H1 (cell line): ENCODE measurements at regions not wholly inside any gene's neighbourhood (a gene's known extent, or its start where the extent isn't known, plus 50 kb on each side); places are given as distances from the start of the nearest gene placed in this dataset.

Experiments
- BACH1 ChIP-seq: IDR thresholded peaks from 2 replicates; pipeline ENCODE4 v1.6.1; 2012; ENCODE audit warnings: low read length, improper control_type of control experiment
- CBX8 ChIP-seq: fragments of 300-800, 300-1000 bp; sonication (generic); IDR thresholded peaks from 2 replicates; pipeline ENCODE4 v1.7.1; 2016; ENCODE audit warnings: low read depth, low read length, borderline replicate concordance
- CEBPB ChIP-seq: IDR thresholded peaks from 2 replicates; pipeline ENCODE4 v1.6.1; 2012; ENCODE audit warnings: low read depth, low read length
- CHD1 ChIP-seq: IDR thresholded peaks from 2 replicates; pipeline ENCODE4 v1.6.1; 2012; ENCODE audit warnings: low read depth, low read length, improper control_type of control experiment
- EP300 ChIP-seq, 2 experiments: IDR thresholded peaks; 1 replicate in 1 of 2; 2 replicates in 1 of 2; pipeline ENCODE4 v1.6.1; 2011 to 2012; ENCODE audit warnings: low read depth in 2 of 2, low read length in 2 of 2, mild to moderate bottlenecking in 2 of 2, borderline replicate concordance in 1 of 2, inconsistent platforms in 1 of 2, moderate library complexity in 1 of 2
- FOSL1 ChIP-seq: IDR thresholded peaks from 2 replicates; pipeline ENCODE4 v1.6.1; 2011; ENCODE audit warnings: mild to moderate bottlenecking, low read depth, low read length, moderate library complexity; ENCODE audit not compliant: insufficient read depth
- HDAC2 ChIP-seq, 2 experiments: fragments of 300-600 bp in 1 of 2; sonication (generic) in 1 of 2; IDR thresholded peaks; 2 replicates each; pipeline ENCODE4 v1.6.1; 2011 to 2012; ENCODE audit warnings: low read depth in 2 of 2, low read length in 2 of 2, mild to moderate bottlenecking in 2 of 2, moderate library complexity in 2 of 2, borderline replicate concordance in 1 of 2, inconsistent platforms in 1 of 2
- JUN ChIP-seq: IDR thresholded peaks from 2 replicates; pipeline ENCODE4 v1.6.1; 2011; ENCODE audit warnings: low read depth, mild to moderate bottlenecking, improper control_type of control experiment, low read length
- KDM5A ChIP-seq: fragments of 200-600 bp; IDR thresholded peaks from 2 replicates; pipeline ENCODE4 v1.7.1; 2012; ENCODE audit warnings: mild to moderate bottlenecking, low read length, inconsistent platforms, mixed read lengths
- POLR2A ChIP-seq, 2 experiments: IDR thresholded peaks; 1 replicate in 1 of 2; 2 replicates in 1 of 2; pipeline ENCODE4 v1.6.1; 2011; ENCODE audit warnings: low read depth in 2 of 2, low read length in 2 of 2, mild to moderate bottlenecking in 2 of 2; ENCODE audit errors: control extremely low read depth in 1 of 2
- POU5F1 ChIP-seq: IDR thresholded peaks from 2 replicates; pipeline ENCODE4 v1.6.1; 2011; ENCODE audit warnings: low read depth, mild to moderate bottlenecking, low read length, moderate library complexity
- RBBP5 ChIP-seq: IDR thresholded peaks from 2 replicates; pipeline ENCODE4 v1.7.1; 2012; ENCODE audit warnings: low read depth, mild to moderate bottlenecking, inconsistent platforms, low read length, moderate library complexity, borderline replicate concordance
- SIRT6 ChIP-seq: IDR thresholded peaks from one replicate; pipeline ENCODE4 v1.7.1; 2012; ENCODE audit warnings: low read length, inconsistent platforms
- SP1 ChIP-seq: IDR thresholded peaks from 2 replicates; pipeline ENCODE4 v1.6.1; 2011; ENCODE audit warnings: low read depth, low read length
- SP2 ChIP-seq: IDR thresholded peaks from 2 replicates; pipeline ENCODE4 v1.6.1; 2012; ENCODE audit warnings: mild to moderate bottlenecking, low read length, inconsistent platforms
- SP4 ChIP-seq: IDR thresholded peaks from 2 replicates; pipeline ENCODE4 v1.6.1; 2012; ENCODE audit warnings: low read length, inconsistent platforms
- SRF ChIP-seq: IDR thresholded peaks from 2 replicates; pipeline ENCODE4 v1.6.1; 2011; ENCODE audit warnings: mild to moderate bottlenecking, low read depth, low read length, moderate library complexity
- SUZ12 ChIP-seq: fragments of 200-600 bp; sonication (generic); IDR thresholded peaks from 2 replicates; pipeline ENCODE4 v1.6.1; 2012; ENCODE audit warnings: mild to moderate bottlenecking, inconsistent platforms, low read length, moderate library complexity, mixed read lengths

DNA sequence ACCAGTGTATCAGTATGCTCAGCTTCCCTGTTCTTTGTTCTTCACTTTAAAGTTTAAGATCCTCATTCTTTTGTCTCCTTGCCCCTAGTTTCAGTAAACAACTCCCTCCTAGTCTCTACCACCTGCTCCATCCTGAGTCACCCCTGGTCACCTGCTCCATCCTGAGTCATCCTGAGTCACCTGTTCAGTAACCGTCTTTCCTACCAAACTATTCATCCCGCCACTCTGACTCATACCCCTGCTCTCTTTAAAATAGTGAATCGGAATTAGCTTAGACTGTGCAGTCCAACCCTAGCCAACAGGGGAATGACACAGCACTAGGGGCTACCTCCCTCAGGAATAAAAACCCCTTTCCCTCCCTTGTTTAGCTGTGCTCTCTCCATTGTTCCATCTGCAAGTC is 888.1 kb upstream of the MDGA2 start (continued):
- TF ChIP-seq SP4 (no peak), CEBPB (no peak), FOSL1 (no peak), SIRT6 (no peak), CBX8 (no peak), HDAC2 (IDR thresholded peaks at IDR 0.05; ENCODE audit: borderline replicate concordance in 1 of 2, low read depth in 2 of 2, low read length in 2 of 2) (no peak), JUN (peak; percentile 87), POLR2A (IDR thresholded peaks at IDR 0.05; ENCODE audit: control extremely low read depth in 1 of 2, low read depth in 2 of 2, low read length in 2 of 2) (0 out of 3 replicates have a peak, but pooled peaks of 1 of the 2 experiments have one; percentile 28), CHD1 (no peak), SRF (no peak), SUZ12 (no peak), BACH1 (peak; percentile 98), SP2 (no peak), RBBP5 (no peak), EP300 (IDR thresholded peaks at IDR 0.05; ENCODE audit: borderline replicate concordance in 1 of 2, low read depth in 2 of 2, low read length in 2 of 2) (peak in 1 of 2 experiments; percentile 88; a peak in 1 of 3 replicates), SP1 (0 out of 2 replicates have a peak, but pooled peaks have one; percentile 15), POU5F1 (no peak), KDM5A (no peak)
